K562 (cell line): ENCODE measurements at regions not wholly inside any gene's neighbourhood (a gene's known extent, or its start where the extent isn't known, plus 50 kb on each side); places are given as distances from the start of the nearest gene placed in this dataset.

ENCODE experiments used
- ATAC-seq: fragments of 200-7000 bp; cut with Tn5 transposase; 3 replicates; pipeline ENCODE4 v1.9.1; 2020; ENCODE audit warnings: moderate library complexity
- BruUV-seq: library from RNA; stranded (reverse); fragments of 400-500 nt; replicated peaks from 2 replicates; lab custom pipeline; 2021; lab: Mats Ljungman, UMichigan
- CTCF ChIA-PET: fragments of 300-600 bp; formaldehyde crosslinking; extraction: SDS; loops from one replicate; lab custom pipeline; 2021; ENCODE audit warnings: low intra/inter-chr PET ratio; lab: Yijun Ruan, JAX
- POLR2A ChIA-PET: fragments of 300-600, 350-650 bp; sonication (Branson Sonifier 250); formaldehyde crosslinking; extraction: SDS; loops from one replicate; lab custom pipeline; 2021; ENCODE audit warnings: antibody characterized with exemption, inconsistent platforms; lab: Yijun Ruan, JAX
- DNase-seq, 4 experiments: peaks; one replicate each; pipeline versions ENCODE4 v3.0.0 to v3.0.0-alpha.2; 2011 to 2018; ENCODE audit warnings: low spot score in 3 of 4, mixed read lengths in 3 of 4; ENCODE audit errors: extremely low read depth in 1 of 4
- FAIRE-seq: peaks from 2 replicates; lab custom pipeline; 2011; peaks lifted over from hg19 to GRCh38; lab: Jason Lieb, UNC
- H2AFZ ChIP-seq: 2 replicates; pipeline ENCODE4 v1.6.0; 2011; ENCODE audit warnings: low read depth, low read length, control low read depth, inconsistent platforms
- H3K27ac ChIP-seq: fragments of 200-600 bp; 3 replicates; pipeline ENCODE4 v1.8.0; 2011; ENCODE audit warnings: low read depth, mild to moderate bottlenecking, control low read depth, inconsistent platforms, low read length, moderate library complexity, mixed read lengths; ENCODE audit errors: extremely low read depth
- H3K27me3 ChIP-seq, 2 experiments: fragments of 300-600 bp in 1 of 2; 2 replicates in 1 of 2; 3 replicates in 1 of 2; pipeline versions ENCODE4 v1.6.0 to v1.8.0; 2011; ENCODE audit warnings: inconsistent platforms in 2 of 2, low read length in 2 of 2, mild to moderate bottlenecking in 1 of 2, mixed read lengths in 1 of 2, moderate library complexity in 1 of 2; ENCODE audit not compliant: control insufficient read depth in 2 of 2, insufficient read depth in 2 of 2
- H3K36me3 ChIP-seq: fragments of 300-600 bp; 3 replicates; pipeline ENCODE4 v1.8.0; 2011; ENCODE audit warnings: mild to moderate bottlenecking, low read length, inconsistent platforms; ENCODE audit not compliant: control insufficient read depth, insufficient read depth
- H3K4me1 ChIP-seq, 2 experiments: fragments of 200-600 bp in 1 of 2; replicated peaks in 1 of 2; 2 replicates in 1 of 2; 3 replicates in 1 of 2; pipeline versions ENCODE4 v1.5.1 to v1.8.0; 2011; ENCODE audit warnings: inconsistent platforms in 2 of 2, low read length in 2 of 2, mild to moderate bottlenecking in 1 of 2, mixed read lengths in 1 of 2, moderate library complexity in 1 of 2; ENCODE audit not compliant: control insufficient read depth in 2 of 2, insufficient read depth in 2 of 2
- H3K4me2 ChIP-seq: 2 replicates; pipeline ENCODE4 v1.6.1; 2011; ENCODE audit warnings: low read length, control low read depth, inconsistent platforms, mixed read lengths; ENCODE audit not compliant: insufficient read depth
- H3K4me3 ChIP-seq: fragments of 200-600 bp; sonication (generic), shearing (Covaris generic); 2 replicates; pipeline ENCODE4 v1.5.1; 2016; ENCODE audit warnings: control low read depth, inconsistent platforms
- H3K79me2 ChIP-seq: fragments of 200-600 bp; 3 replicates; pipeline ENCODE4 v1.8.0; 2011; ENCODE audit warnings: low read length, inconsistent platforms; ENCODE audit not compliant: control insufficient read depth, insufficient read depth
- H3K9ac ChIP-seq, 2 experiments: 2 replicates each; pipeline versions ENCODE4 v1.6.0 to v1.6.1; 2011; ENCODE audit warnings: low read depth in 2 of 2, low read length in 2 of 2, control low read depth in 1 of 2, inconsistent platforms in 1 of 2, mild to moderate bottlenecking in 1 of 2, mixed read lengths in 1 of 2; ENCODE audit not compliant: insufficient read depth in 1 of 2
- H3K9me1 ChIP-seq: one replicate; pipeline ENCODE4 v1.6.0; 2011; ENCODE audit warnings: inconsistent platforms, mild to moderate bottlenecking, low read length, moderate library complexity; ENCODE audit not compliant: control insufficient read depth, insufficient read depth
- H3K9me3 ChIP-seq: replicated peaks from 2 replicates; pipeline ENCODE4 v1.5.1; 2011; ENCODE audit warnings: low read depth, low read length, inconsistent platforms; ENCODE audit not compliant: control insufficient read depth, insufficient read depth
- H4K20me1 ChIP-seq: replicated peaks from 2 replicates; pipeline ENCODE4 v1.6.1; 2011; ENCODE audit warnings: low read length, inconsistent platforms, mixed read lengths; ENCODE audit not compliant: control insufficient read depth, insufficient read depth
- HDAC6 ChIP-seq: IDR thresholded peaks from 2 replicates; pipeline ENCODE4 v1.6.1; 2012; ENCODE audit warnings: low read depth, mild to moderate bottlenecking, control low read depth, inconsistent platforms, low read length, moderate library complexity
- MCM2 ChIP-seq: fragments of 450-650 bp; IDR thresholded peaks from 2 replicates; pipeline ENCODE4 v1.6.1; 2017; ENCODE audit warnings: low read depth, mild to moderate bottlenecking
- MEF2A ChIP-seq: IDR thresholded peaks from 2 replicates; pipeline ENCODE4 v1.6.1; 2011; ENCODE audit warnings: low read depth, mild to moderate bottlenecking, low read length, moderate library complexity; ENCODE audit not compliant: control insufficient read depth
- ZNF354B ChIP-seq: fragments of 250-450 bp; sonication (Bioruptor Pico); IDR thresholded peaks from 2 replicates; pipeline ENCODE4 v1.4.0; 2020
- WGBS: fragments of 100-300 bp; shearing (Covaris generic); methylation state at CpG from one replicate; pipeline ENCODE4 v1.1.6; 2016; ENCODE audit warnings: low coverage, mixed read lengths; ENCODE audit not compliant: insufficient coverage; ENCODE audit errors: missing lambda C conversion rate; 5-methylcytosine and 5-hydroxymethylcytosine counted together
- in situ Hi-C: fragments of 300-500 bp; cut with MboI; formaldehyde crosslinking; loops from 4 replicates; pipeline ENCODE4 v1.15.0; 2018; ENCODE audit warnings: inconsistent platforms, mixed read lengths
- intact Hi-C: fragments of 100-400 bp; cut with micrococcal nuclease; formaldehyde crosslinking; loops from 2 replicates; pipeline ENCODE4 v1.14.2; 2022
- TF ChIP-seq, protein P1 (sequence below): sonication (generic); formaldehyde crosslinking; IDR thresholded peaks from 2 replicates; pipeline ENCODE4 v1.8.1; 2023; ENCODE audit warnings: mild to moderate bottlenecking, missing genetic modification reagents

DNA sequence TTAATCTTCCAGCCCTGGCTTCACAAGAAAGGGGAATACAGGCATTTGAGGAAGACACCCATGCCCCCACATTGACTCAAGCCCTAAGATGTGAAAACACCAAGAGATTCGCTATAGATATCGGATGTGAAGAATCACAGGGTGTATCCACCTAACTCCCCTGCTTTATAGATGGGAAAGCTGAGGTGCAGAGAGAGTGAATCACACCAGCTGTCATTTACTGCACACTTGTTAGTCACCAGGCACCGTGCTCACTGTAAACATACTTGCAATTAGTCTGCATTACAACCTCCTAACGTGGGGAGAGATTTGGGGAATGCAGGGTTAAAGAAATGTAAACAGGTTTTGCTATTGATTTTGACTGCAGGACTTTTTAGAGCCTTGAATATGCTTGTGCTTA is 325.5 kb downstream of the C16orf95 start:
- no TSS peak for BruUV-seq
- in situ Hi-C loops = no loop called here
- FAIRE-seq (no peak), ATAC-seq (no peak), DNase-seq (no peak)
- TF ChIP-seq, protein P1, sequence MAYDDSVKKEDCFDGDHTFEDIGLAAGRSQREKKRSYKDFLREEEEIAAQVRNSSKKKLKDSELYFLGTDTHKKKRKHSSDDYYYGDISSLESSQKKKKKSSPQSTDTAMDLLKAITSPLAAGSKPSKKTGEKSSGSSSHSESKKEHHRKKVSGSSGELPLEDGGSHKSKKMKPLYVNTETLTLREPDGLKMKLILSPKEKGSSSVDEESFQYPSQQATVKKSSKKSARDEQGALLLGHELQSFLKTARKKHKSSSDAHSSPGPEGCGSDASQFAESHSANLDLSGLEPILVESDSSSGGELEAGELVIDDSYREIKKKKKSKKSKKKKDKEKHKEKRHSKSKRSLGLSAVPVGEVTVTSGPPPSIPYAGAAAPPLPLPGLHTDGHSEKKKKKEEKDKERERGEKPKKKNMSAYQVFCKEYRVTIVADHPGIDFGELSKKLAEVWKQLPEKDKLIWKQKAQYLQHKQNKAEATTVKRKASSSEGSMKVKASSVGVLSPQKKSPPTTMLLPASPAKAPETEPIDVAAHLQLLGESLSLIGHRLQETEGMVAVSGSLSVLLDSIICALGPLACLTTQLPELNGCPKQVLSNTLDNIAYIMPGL (CRISPR knock-in tag) = no peak
- TF ChIP-seq ZNF354B (CRISPR knock-in tag) (no peak), MEF2A (no peak), MCM2 (no peak), HDAC6 (no peak)
- Histone ChIP-seq H3K9ac (no peak overlapping the region), H4K20me1 (peaks cover 16% of the 10 kb centered on the region), H3K27ac (no peak overlapping the region), H3K9me1 (no peaks in the 10 kb centered on the region), H3K36me3 (no peaks in the 10 kb centered on the region), H3K79me2 (no peaks in the 10 kb centered on the region), H3K4me1 (peaks cover 0 to 10% of the 10 kb centered on the region in 2 experiments; a peak in 1 of 5 replicates), H3K9me3 (no peaks in the 10 kb centered on the region), H2AFZ (no peak overlapping the region), H3K4me2 (no peak overlapping the region), H3K27me3 (peaks cover 34 to 65% of the 10 kb centered on the region in 2 experiments), H3K4me3 (no peak overlapping the region)
- intact Hi-C loops = no loop called here
- CTCF ChIA-PET = no interaction called here
- 0% methylated on average over 4 of the region's 4 CpGs for WGBS
- POLR2A ChIA-PET = no interaction called here
